Endothelial cell of umbilical vein (primary cell): ENCODE measurements at regions not wholly inside any gene's neighbourhood (a gene's known extent, or its start where the extent isn't known, plus 50 kb on each side); places are given as distances from the start of the nearest gene placed in this dataset.

Source experiments
- BruUV-seq: library from RNA; stranded (reverse); fragments of 400-500 nt; replicated peaks from 2 replicates; lab custom pipeline; 2021; lab: Mats Ljungman, UMichigan
- CTCF ChIA-PET: fragments of 300-600, 350-600 bp; sonication (Branson Sonifier 250); formaldehyde crosslinking; loops from one replicate; lab custom pipeline; 2021; ENCODE audit warnings: antibody characterized with exemption, inconsistent platforms; lab: Charles Lee
- POLR2A ChIA-PET: fragments of 300-600, 350-600 bp; sonication (Branson Sonifier 250); formaldehyde crosslinking; loops from one replicate; lab custom pipeline; 2021; ENCODE audit warnings: antibody characterized with exemption, inconsistent platforms; lab: Charles Lee
- DNase-seq: peaks from one replicate; pipeline ENCODE4 v3.0.0-alpha.2; 2011; ENCODE audit warnings: low read depth, low spot score
- FAIRE-seq: peaks from 2 replicates; lab custom pipeline; 2011; peaks lifted over from hg19 to GRCh38; lab: Jason Lieb, UNC
- H2AFZ ChIP-seq: 2 replicates; pipeline ENCODE4 v1.6.0; 2012; ENCODE audit warnings: low read depth, low read length, control low read depth, inconsistent platforms
- H3K27ac ChIP-seq: 2 replicates; pipeline ENCODE4 v1.5.1; 2011; ENCODE audit warnings: low read depth, mild to moderate bottlenecking, control low read depth, low read length, moderate library complexity; ENCODE audit not compliant: insufficient read depth
- H3K27me3 ChIP-seq, 2 experiments: 2 replicates each; pipeline versions ENCODE4 v1.6.0 to v1.6.1; 2011; ENCODE audit warnings: low read length in 2 of 2, mixed read lengths in 1 of 2; ENCODE audit not compliant: control insufficient read depth in 2 of 2, insufficient read depth in 2 of 2
- H3K36me3 ChIP-seq, 2 experiments: 2 replicates in 1 of 2; 3 replicates in 1 of 2; pipeline ENCODE4 v1.5.1; 2011; ENCODE audit warnings: low read length in 2 of 2, mild to moderate bottlenecking in 1 of 2, moderate library complexity in 1 of 2; ENCODE audit not compliant: control insufficient read depth in 2 of 2, insufficient read depth in 2 of 2; ENCODE audit errors: extremely low read depth in 1 of 2
- H3K4me1 ChIP-seq: 3 replicates; pipeline ENCODE4 v1.5.1; 2011; ENCODE audit warnings: mild to moderate bottlenecking, low read length; ENCODE audit not compliant: control insufficient read depth, insufficient read depth; ENCODE audit errors: extremely low read depth
- H3K4me2 ChIP-seq: 2 replicates; pipeline ENCODE4 v1.6.1; 2011; ENCODE audit warnings: low read length, control low read depth, mixed read lengths; ENCODE audit not compliant: insufficient read depth
- H3K4me3 ChIP-seq, 3 experiments: fragments of 200-600 bp in 1 of 3; sonication (generic), shearing (Covaris generic) in 1 of 3; replicated peaks in 1 of 3; 2 replicates each; pipeline ENCODE4 v1.5.1; 2011 to 2016; ENCODE audit warnings: control low read depth in 3 of 3, low read length in 3 of 3, mild to moderate bottlenecking in 2 of 3, inconsistent platforms in 1 of 3, low read depth in 1 of 3, moderate library complexity in 1 of 3; ENCODE audit not compliant: insufficient read depth in 1 of 3
- H3K79me2 ChIP-seq: 2 replicates; pipeline ENCODE4 v1.6.0; 2012; ENCODE audit warnings: low read length, inconsistent platforms; ENCODE audit not compliant: control insufficient read depth, insufficient read depth
- H3K9ac ChIP-seq: replicated peaks from 2 replicates; pipeline ENCODE3; 2011; ENCODE audit warnings: low read length, control low read depth; ENCODE audit not compliant: insufficient read depth; ENCODE audit errors: extremely low read depth
- H3K9me1 ChIP-seq: replicated peaks from 3 replicates; pipeline ENCODE4 v1.6.0; 2011; ENCODE audit warnings: mild to moderate bottlenecking, low read length; ENCODE audit not compliant: control insufficient read depth, insufficient read depth; ENCODE audit errors: extremely low read depth
- H3K9me3 ChIP-seq: replicated peaks from 2 replicates; pipeline ENCODE4 v1.5.1; 2012; ENCODE audit warnings: low read length, inconsistent platforms; ENCODE audit not compliant: control insufficient read depth, insufficient read depth
- H4K20me1 ChIP-seq: replicated peaks from 2 replicates; pipeline ENCODE3; 2011; ENCODE audit warnings: mild to moderate bottlenecking, low read length; ENCODE audit not compliant: control insufficient read depth, insufficient read depth; ENCODE audit errors: extremely low read depth
- CTCF ChIP-seq, 2 donors: IDR thresholded peaks; 1 replicate in 1 of 2; 2 replicates in 1 of 2; pipeline ENCODE4 v1.5.1; 2011; ENCODE audit warnings: low read length in 2 of 2, mild to moderate bottlenecking in 2 of 2, moderate library complexity in 2 of 2, control low read depth in 1 of 2, inconsistent platforms in 1 of 2, low read depth in 1 of 2; ENCODE audit not compliant: insufficient read depth in 1 of 2; ENCODE audit errors: extremely low read depth in 1 of 2
- EZH2 ChIP-seq: IDR thresholded peaks from 2 replicates; pipeline ENCODE4 v1.6.1; 2012; ENCODE audit warnings: borderline replicate concordance, low read depth, mild to moderate bottlenecking, moderate library complexity, low read length, inconsistent platforms; ENCODE audit not compliant: severe bottlenecking
- FOS ChIP-seq: IDR thresholded peaks from 2 replicates; pipeline ENCODE4 v1.6.1; 2011; ENCODE audit warnings: mild to moderate bottlenecking, low read length, moderate library complexity, borderline replicate concordance; ENCODE audit not compliant: insufficient read depth
- GATA2 ChIP-seq: IDR thresholded peaks from 2 replicates; pipeline ENCODE4 v1.7.0; 2011; ENCODE audit warnings: low read depth, mild to moderate bottlenecking, moderate library complexity, mixed read lengths, low read length; ENCODE audit not compliant: insufficient read length, insufficient read depth
- JUN ChIP-seq: IDR thresholded peaks from 2 replicates; pipeline ENCODE4 v1.6.1; 2011; ENCODE audit warnings: borderline replicate concordance, low read depth; ENCODE audit not compliant: insufficient read length, insufficient read depth
- MAX ChIP-seq: IDR thresholded peaks from 2 replicates; pipeline ENCODE4 v1.6.1; 2011; ENCODE audit not compliant: insufficient read depth, insufficient read length
- MYC ChIP-seq: IDR thresholded peaks from one replicate; pipeline ENCODE4 v1.6.1; 2011; ENCODE audit warnings: mild to moderate bottlenecking, low read depth, low read length
- POLR2A ChIP-seq: IDR thresholded peaks from 2 replicates; pipeline ENCODE4 v1.6.1; 2012; ENCODE audit warnings: low read depth, mild to moderate bottlenecking, control low read depth, low read length
- POLR2AphosphoS5 ChIP-seq: IDR thresholded peaks from 2 replicates; pipeline ENCODE4 v1.6.1; 2012; ENCODE audit warnings: low read depth, mild to moderate bottlenecking, control low read depth, low read length, moderate library complexity; ENCODE audit not compliant: insufficient read depth
- dilution Hi-C: fragments of 300-500 bp; cut with MboI; formaldehyde crosslinking; loops from one replicate; pipeline ENCODE4 v1.15.0; 2019; ENCODE audit warnings: low sequenced_read_pairs; ENCODE audit not compliant: extremely low pct_ligation_motif_present
- intact Hi-C: fragments of 100-400 bp; cut with micrococcal nuclease; formaldehyde crosslinking; loops from one replicate; pipeline ENCODE4 v1.10.0; 2022

- intact Hi-C loops (loop anchor here (1.0 to 5.0 kb wide), 5 partner anchors 35 to 993 kb away; no protein-coding TSS in a partner anchor), dilution Hi-C loops (no loop called here)
- no peak overlapping the region for H3K4me2 ChIP-seq
- DNase-seq (peak; percentile 59), FAIRE-seq (peak; percentile 73)
- H3K4me3 ChIP-seq, result no peak overlapping the region
- no peak overlapping the region for H3K27ac ChIP-seq
- no TSS peak for BruUV-seq
- H3K9me3 ChIP-seq, result no peaks in the 10 kb centered on the region
- H3K9ac ChIP-seq, result no peak overlapping the region
- H3K27me3 ChIP-seq, result no peaks in the 10 kb centered on the region
- H3K9me1 ChIP-seq, result no peaks in the 10 kb centered on the region
- H3K36me3 ChIP-seq, result no peaks in the 10 kb centered on the region
- no peaks in the 10 kb centered on the region for H4K20me1 ChIP-seq
- TF ChIP-seq FOS (no peak), CTCF (IDR thresholded peaks at IDR 0.05; ENCODE audit: extremely low read depth in 1 of 2, insufficient read depth in 1 of 2, low read depth in 1 of 2, low read length in 2 of 2) (peak; percentile 76 to 86)
- POLR2A ChIA-PET, result no interaction called here
- CTCF ChIA-PET, result interaction anchor here (0.5 to 7.0 kb wide), 52 partner anchors 8 to 994 kb away, joined by 3 to 274 read pairs (median 4); no protein-coding TSS in a partner anchor
- H3K79me2 ChIP-seq, result no peaks in the 10 kb centered on the region
- no peak overlapping the region for H2AFZ ChIP-seq
- no peaks in the 10 kb centered on the region for H3K4me1 ChIP-seq
These were observed 56.1 kb upstream of the SLC35G4 start for GRCh38 chr18:11553098-11553940.

GRCh38 chr18:11548916-11549551 is 60.4 kb upstream of the SLC35G4 start:
- dilution Hi-C loops, result no loop called here
- H3K27me3 ChIP-seq, result no peaks in the 10 kb centered on the region
- no peaks in the 10 kb centered on the region for H4K20me1 ChIP-seq
- TF ChIP-seq POLR2AphosphoS5 (no peak), FOS (no peak), MYC (no peak), CTCF (IDR thresholded peaks at IDR 0.05; ENCODE audit: extremely low read depth in 1 of 2, insufficient read depth in 1 of 2, low read depth in 1 of 2, low read length in 2 of 2) (no peak), MAX (no peak), POLR2A (no peak), EZH2 (no peak), JUN (no peak), GATA2 (no peak)
- no peak overlapping the region for H3K9ac ChIP-seq
- H3K36me3 ChIP-seq, result no peaks in the 10 kb centered on the region
- no peak overlapping the region for H2AFZ ChIP-seq
- no peaks in the 10 kb centered on the region for H3K9me1 ChIP-seq
- intact Hi-C loops, result no loop called here
- POLR2A ChIA-PET, result no interaction called here
- no peaks in the 10 kb centered on the region for H3K79me2 ChIP-seq
- no peaks in the 10 kb centered on the region for H3K9me3 ChIP-seq
- H3K4me1 ChIP-seq, result no peaks in the 10 kb centered on the region
- H3K4me3 ChIP-seq, result no peak overlapping the region
- H3K4me2 ChIP-seq, result no peak overlapping the region
- CTCF ChIA-PET, result interaction anchor here (1.4 to 7.0 kb wide), 3 partner anchors 12 to 237 kb away, joined by 6 to 274 read pairs (median 7); no protein-coding TSS in a partner anchor
- DNase-seq, result no peak
- BruUV-seq, result no TSS peak
- no peak for FAIRE-seq
- H3K27ac ChIP-seq, result no peak overlapping the region
